Keratinocyte (primary cell): ENCODE measurements at regions not wholly inside any gene's neighbourhood (a gene's known extent, or its start where the extent isn't known, plus 50 kb on each side); places are given as distances from the start of the nearest gene placed in this dataset.

Experiments
- DNase-seq: peaks from one replicate; pipeline ENCODE4 v3.0.0-alpha.2; 2011; ENCODE audit warnings: low read depth, missing footprints, low spot score
- FAIRE-seq: peaks from 2 replicates; lab custom pipeline; 2011; peaks lifted over from hg19 to GRCh38; lab: Jason Lieb, UNC
- H2AFZ ChIP-seq: 2 replicates; pipeline ENCODE4 v1.6.0; 2012; ENCODE audit warnings: low read length, control low read depth, inconsistent platforms; ENCODE audit not compliant: control insufficient read depth
- H3K27ac ChIP-seq: 2 replicates; pipeline ENCODE4 v1.5.1; 2011; ENCODE audit warnings: low read length; ENCODE audit not compliant: control insufficient read depth, insufficient read depth
- H3K27me3 ChIP-seq: 3 replicates; pipeline ENCODE4 v1.6.0; 2011; ENCODE audit warnings: low read length; ENCODE audit not compliant: control insufficient read depth, insufficient read depth; ENCODE audit errors: extremely low read depth
- H3K36me3 ChIP-seq, 2 experiments: 2 replicates in 1 of 2; 3 replicates in 1 of 2; pipeline ENCODE4 v1.5.1; 2011; ENCODE audit warnings: low read length in 2 of 2, mild to moderate bottlenecking in 1 of 2; ENCODE audit not compliant: control insufficient read depth in 2 of 2, insufficient read depth in 2 of 2; ENCODE audit errors: extremely low read depth in 1 of 2
- H3K4me1 ChIP-seq: 3 replicates; pipeline ENCODE4 v1.5.1; 2011; ENCODE audit warnings: low read length; ENCODE audit not compliant: control insufficient read depth, insufficient read depth; ENCODE audit errors: extremely low read depth
- H3K4me2 ChIP-seq: 3 replicates; pipeline ENCODE4 v1.6.0; 2011; ENCODE audit warnings: low read depth, low read length; ENCODE audit not compliant: control insufficient read depth, insufficient read depth; ENCODE audit errors: extremely low read depth
- H3K4me3 ChIP-seq, 3 experiments: fragments of 200-600 bp in 1 of 3; sonication (generic) in 1 of 3; 2 replicates in 2 of 3; 3 replicates in 1 of 3; pipeline ENCODE4 v1.5.1; 2011 to 2016; ENCODE audit warnings: low read length in 3 of 3, mild to moderate bottlenecking in 3 of 3, control low read depth in 2 of 3, inconsistent platforms in 1 of 3, low read depth in 1 of 3, mixed read lengths in 1 of 3, mixed run types in 1 of 3, moderate library complexity in 1 of 3; ENCODE audit not compliant: control insufficient read depth in 2 of 3, insufficient read depth in 2 of 3; ENCODE audit errors: extremely low read depth in 1 of 3
- H3K79me2 ChIP-seq: 2 replicates; pipeline ENCODE4 v1.6.0; 2012; ENCODE audit warnings: low read length; ENCODE audit not compliant: control insufficient read depth, insufficient read depth
- H3K9ac ChIP-seq: 3 replicates; pipeline ENCODE4 v1.6.0; 2011; ENCODE audit warnings: low read length; ENCODE audit not compliant: control insufficient read depth, insufficient read depth; ENCODE audit errors: extremely low read depth
- H3K9me1 ChIP-seq: 3 replicates; pipeline ENCODE4 v1.6.0; 2011; ENCODE audit warnings: low read length; ENCODE audit not compliant: control insufficient read depth, insufficient read depth; ENCODE audit errors: extremely low read depth
- H3K9me3 ChIP-seq: 2 replicates; pipeline ENCODE4 v1.5.1; 2012; ENCODE audit warnings: low read depth, low read length; ENCODE audit not compliant: control insufficient read depth
- H4K20me1 ChIP-seq: 3 replicates; pipeline ENCODE4 v1.6.0; 2011; ENCODE audit warnings: low read length; ENCODE audit not compliant: control insufficient read depth, insufficient read depth; ENCODE audit errors: extremely low read depth
- EZH2 ChIP-seq: IDR thresholded peaks from one replicate; pipeline ENCODE4 v1.6.1; 2012; ENCODE audit warnings: inconsistent platforms, mild to moderate bottlenecking, low read length, moderate library complexity
- dilution Hi-C: fragments of 300-500 bp; cut with MboI; formaldehyde crosslinking; loops from one replicate; pipeline ENCODE4 v1.7.0; 2020; ENCODE audit warnings: low sequenced_read_pairs; ENCODE audit not compliant: extremely low pct_ligation_motif_present
- TF ChIP-seq, protein P1 (sequence below), 3 experiments: IDR thresholded peaks in 1 of 3; conservative IDR thresholded peaks in 1 of 3; optimal IDR thresholded peaks in 1 of 3; 2 replicates in 2 of 3; 3 replicates in 1 of 3; pipeline versions ENCODE3 to v1.5.1; 2011; ENCODE audit warnings: low read length in 3 of 3, mild to moderate bottlenecking in 3 of 3, moderate library complexity in 2 of 3, control low read depth in 1 of 3, inconsistent platforms in 1 of 3; ENCODE audit not compliant: insufficient read depth in 2 of 3; ENCODE audit errors: extremely low read depth in 1 of 3

DNA sequence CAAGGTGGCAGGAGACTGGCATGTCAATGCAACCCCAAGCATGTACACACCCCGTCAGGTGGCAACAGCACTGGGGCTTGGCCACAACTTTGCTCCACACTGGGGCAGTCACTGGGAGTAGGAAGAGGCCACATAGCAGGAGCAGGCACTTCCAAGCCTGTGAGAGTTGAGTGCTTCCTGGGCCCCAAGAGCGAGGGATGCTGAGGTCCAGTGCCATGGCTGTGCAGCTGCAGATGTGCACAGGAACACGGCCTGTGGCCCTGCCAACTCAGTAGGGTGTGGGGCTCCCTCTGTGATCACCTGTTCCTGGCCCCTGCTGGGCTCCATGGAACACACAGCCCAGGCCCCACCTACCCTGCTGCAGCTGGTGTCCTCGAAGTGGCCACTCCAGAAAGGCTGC is 932.8 kb upstream of the SORCS1 start:
- Histone ChIP-seq H4K20me1 (no peaks in the 10 kb centered on the region), H3K4me2 (no peak overlapping the region), H3K27me3 (no peaks in the 10 kb centered on the region), H3K9me3 (no peaks in the 10 kb centered on the region), H2AFZ (no peak overlapping the region), H3K9me1 (no peaks in the 10 kb centered on the region), H3K27ac (no peak overlapping the region), H3K4me3 (no peak overlapping the region), H3K9ac (no peak overlapping the region), H3K79me2 (no peaks in the 10 kb centered on the region), H3K4me1 (no peaks in the 10 kb centered on the region), H3K36me3 (no peaks in the 10 kb centered on the region)
- FAIRE-seq: no peak
- no peak for DNase-seq
- TF ChIP-seq, protein P1, sequence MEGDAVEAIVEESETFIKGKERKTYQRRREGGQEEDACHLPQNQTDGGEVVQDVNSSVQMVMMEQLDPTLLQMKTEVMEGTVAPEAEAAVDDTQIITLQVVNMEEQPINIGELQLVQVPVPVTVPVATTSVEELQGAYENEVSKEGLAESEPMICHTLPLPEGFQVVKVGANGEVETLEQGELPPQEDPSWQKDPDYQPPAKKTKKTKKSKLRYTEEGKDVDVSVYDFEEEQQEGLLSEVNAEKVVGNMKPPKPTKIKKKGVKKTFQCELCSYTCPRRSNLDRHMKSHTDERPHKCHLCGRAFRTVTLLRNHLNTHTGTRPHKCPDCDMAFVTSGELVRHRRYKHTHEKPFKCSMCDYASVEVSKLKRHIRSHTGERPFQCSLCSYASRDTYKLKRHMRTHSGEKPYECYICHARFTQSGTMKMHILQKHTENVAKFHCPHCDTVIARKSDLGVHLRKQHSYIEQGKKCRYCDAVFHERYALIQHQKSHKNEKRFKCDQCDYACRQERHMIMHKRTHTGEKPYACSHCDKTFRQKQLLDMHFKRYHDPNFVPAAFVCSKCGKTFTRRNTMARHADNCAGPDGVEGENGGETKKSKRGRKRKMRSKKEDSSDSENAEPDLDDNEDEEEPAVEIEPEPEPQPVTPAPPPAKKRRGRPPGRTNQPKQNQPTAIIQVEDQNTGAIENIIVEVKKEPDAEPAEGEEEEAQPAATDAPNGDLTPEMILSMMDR (optimal IDR thresholded peaks at IDR 0.05 in 1 of 3, IDR thresholded peaks at IDR 0.05 in 1 of 3, conservative IDR thresholded peaks at IDR 0.05 in 1 of 3; ENCODE audit: extremely low read depth in 1 of 3, insufficient read depth in 2 of 3, low read length in 3 of 3): no peak
- dilution Hi-C loops: no loop called here

DNA sequence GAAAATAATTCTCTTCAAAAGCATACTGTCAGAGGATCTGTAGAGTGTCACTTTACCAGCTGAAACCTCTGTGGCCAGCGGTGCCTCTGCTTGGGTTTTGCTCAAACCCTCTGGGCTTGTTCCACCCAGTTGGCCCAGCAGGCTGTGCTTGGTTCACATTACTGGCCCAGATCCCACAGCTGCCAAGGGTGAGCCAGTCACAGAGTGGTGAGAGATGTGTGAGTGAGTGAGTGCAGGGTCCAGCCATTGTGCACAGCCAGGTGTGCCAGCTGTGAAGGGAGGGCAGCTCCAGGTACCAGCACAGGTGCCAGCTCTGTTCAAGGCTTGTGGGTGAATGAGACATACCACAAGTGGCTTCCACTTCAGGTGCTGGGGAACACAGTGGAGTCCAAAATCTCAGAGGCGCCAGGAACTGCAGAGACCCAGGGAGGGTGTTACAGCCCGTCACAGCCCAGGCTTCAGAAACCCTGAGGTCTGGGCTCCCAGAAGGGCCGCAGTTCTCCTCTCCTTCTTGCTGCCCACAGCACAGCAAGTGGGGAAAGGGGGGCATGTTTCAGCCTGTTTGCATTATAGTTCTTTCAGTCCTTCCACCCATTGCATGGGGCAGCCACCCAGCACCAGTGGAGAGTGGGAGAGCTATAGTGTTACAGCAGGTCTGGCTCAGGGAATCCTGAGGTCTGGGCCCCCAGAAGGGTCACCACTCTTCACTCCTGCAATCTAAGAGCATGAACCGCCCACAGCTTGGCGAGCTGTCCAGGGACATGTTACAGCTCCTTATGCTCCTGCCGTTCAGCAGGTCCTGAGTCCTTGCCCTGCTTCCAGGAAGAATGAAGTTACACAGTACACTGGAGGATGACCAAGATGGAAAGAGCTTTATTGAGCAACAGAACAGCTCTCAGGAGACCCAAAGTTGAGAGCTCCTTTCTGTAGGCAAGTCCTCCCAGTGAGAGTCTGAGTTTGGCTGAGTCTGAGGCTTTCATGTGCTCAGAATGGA is 931.7 kb upstream of the SORCS1 start:
- Histone ChIP-seq H3K9me3 (no peaks in the 10 kb centered on the region), H3K4me1 (no peaks in the 10 kb centered on the region), H3K79me2 (no peaks in the 10 kb centered on the region), H3K9ac (no peak overlapping the region), H4K20me1 (no peaks in the 10 kb centered on the region), H3K9me1 (no peaks in the 10 kb centered on the region), H2AFZ (no peak overlapping the region), H3K36me3 (no peaks in the 10 kb centered on the region), H3K4me3 (no peak overlapping the region), H3K4me2 (no peak overlapping the region), H3K27ac (no peak overlapping the region), H3K27me3 (no peaks in the 10 kb centered on the region)
- FAIRE-seq (no peak), DNase-seq (no peak)
- no peak for TF ChIP-seq EZH2
- TF ChIP-seq, protein P1 (optimal IDR thresholded peaks at IDR 0.05 in 1 of 3, IDR thresholded peaks at IDR 0.05 in 1 of 3, conservative IDR thresholded peaks at IDR 0.05 in 1 of 3; ENCODE audit: extremely low read depth in 1 of 3, insufficient read depth in 2 of 3, low read length in 3 of 3): no peak
- dilution Hi-C loops: no loop called here
